ENCODE measurements at regions not wholly inside any gene's neighbourhood (a gene's known extent, or its start where the extent isn't known, plus 50 kb on each side); places are given as distances from the start of the nearest gene placed in this dataset.

- TF ChIP-seq POLR2A (IDR thresholded peaks at IDR 0.05) (no peak), CTCF (IDR thresholded peaks at IDR 0.05) (no peak)
- DNase-seq, result no peak
These were observed 107.2 kb upstream of the KIT start for GRCh38 chr4:54550395-54551171.

GRCh38 chr4:54553001-54553400 lies 104.8 kb upstream of the KIT start:
- no peak for DNase-seq
- intact Hi-C loops (cut with DNase I; ENCODE audit: low total_unique reads), result no loop called here
- no peaks in the 10 kb centered on the region for H3K4me1 ChIP-seq
- H3K4me3 ChIP-seq, result no peak overlapping the region
- no peak overlapping the region for H3K27ac ChIP-seq
- no peaks in the 10 kb centered on the region for H3K9me3 ChIP-seq
- H3K27me3 ChIP-seq, result no peaks in the 10 kb centered on the region
- no peak for TF ChIP-seq POLR2A (IDR thresholded peaks at IDR 0.05)
- no peak for TF ChIP-seq CTCF (IDR thresholded peaks at IDR 0.05)
- no peaks in the 10 kb centered on the region for H3K36me3 ChIP-seq

More at GRCh38 chr4:54550395-54551171, 107.2 kb upstream of the KIT start:
- H3K4me3 ChIP-seq, result no peak overlapping the region
- H3K36me3 ChIP-seq, result no peaks in the 10 kb centered on the region
- no peak overlapping the region for H3K27ac ChIP-seq
- H3K27me3 ChIP-seq, result no peaks in the 10 kb centered on the region
- intact Hi-C loops (cut with DNase I; ENCODE audit: low total_unique reads), result no loop called here
- no peaks in the 10 kb centered on the region for H3K9me3 ChIP-seq
- no peaks in the 10 kb centered on the region for H3K4me1 ChIP-seq

GRCh38 chr4:54554339-54554990 lies 103.3 kb upstream of the KIT start:
- H3K36me3 ChIP-seq, result no peaks in the 10 kb centered on the region
- intact Hi-C loops (cut with DNase I; ENCODE audit: low total_unique reads), result no loop called here

GRCh38 chr4:54556051-54556450 lies 101.7 kb upstream of the KIT start:
- Histone ChIP-seq H3K36me3 (no peaks in the 10 kb centered on the region), H3K27me3 (no peaks in the 10 kb centered on the region), H3K4me1 (no peaks in the 10 kb centered on the region), H3K4me3 (no peak overlapping the region), H3K9me3 (no peaks in the 10 kb centered on the region), H3K27ac (no peak overlapping the region)
- no peak for TF ChIP-seq CTCF (IDR thresholded peaks at IDR 0.05)
- TF ChIP-seq POLR2A (IDR thresholded peaks at IDR 0.05), result no peak
- intact Hi-C loops (cut with DNase I; ENCODE audit: low total_unique reads), result no loop called here
- DNase-seq, result no peak

More at GRCh38 chr4:54554339-54554990, 103.3 kb upstream of the KIT start:
- TF ChIP-seq CTCF (IDR thresholded peaks at IDR 0.05), result no peak
- no peak for TF ChIP-seq POLR2A (IDR thresholded peaks at IDR 0.05)
- Histone ChIP-seq H3K27ac (no peak overlapping the region), H3K4me3 (no peak overlapping the region), H3K9me3 (no peaks in the 10 kb centered on the region), H3K27me3 (no peaks in the 10 kb centered on the region), H3K4me1 (no peaks in the 10 kb centered on the region)
- no peak for DNase-seq

GRCh38 chr4:54556587-54556986 lies 101.2 kb upstream of the KIT start:
- Histone ChIP-seq H3K36me3 (no peaks in the 10 kb centered on the region), H3K4me3 (no peak overlapping the region), H3K27me3 (no peaks in the 10 kb centered on the region), H3K9me3 (no peaks in the 10 kb centered on the region), H3K27ac (no peak overlapping the region), H3K4me1 (no peaks in the 10 kb centered on the region)
- no peak for DNase-seq
- intact Hi-C loops (cut with DNase I; ENCODE audit: low total_unique reads), result no loop called here
- no peak for TF ChIP-seq CTCF (IDR thresholded peaks at IDR 0.05)
- TF ChIP-seq POLR2A (IDR thresholded peaks at IDR 0.05), result no peak
